ENCODE measurements at regions not wholly inside any gene's neighbourhood (a gene's known extent, or its start where the extent isn't known, plus 50 kb on each side); places are given as distances from the start of the nearest gene placed in this dataset.

- TF ChIP-seq BCL3 (IDR thresholded peaks at IDR 0.05; ENCODE audit: borderline replicate concordance, insufficient read depth, low read depth, low read length, poor library complexity, severe bottlenecking) = no peak
- TF ChIP-seq USF2 (IDR thresholded peaks at IDR 0.05; ENCODE audit: borderline replicate concordance, low read depth, low read length) = no peak
Measured at GRCh38 chr12:68092976-68093375, 66.6 kb downstream of the IFNG start (continued).

DNA sequence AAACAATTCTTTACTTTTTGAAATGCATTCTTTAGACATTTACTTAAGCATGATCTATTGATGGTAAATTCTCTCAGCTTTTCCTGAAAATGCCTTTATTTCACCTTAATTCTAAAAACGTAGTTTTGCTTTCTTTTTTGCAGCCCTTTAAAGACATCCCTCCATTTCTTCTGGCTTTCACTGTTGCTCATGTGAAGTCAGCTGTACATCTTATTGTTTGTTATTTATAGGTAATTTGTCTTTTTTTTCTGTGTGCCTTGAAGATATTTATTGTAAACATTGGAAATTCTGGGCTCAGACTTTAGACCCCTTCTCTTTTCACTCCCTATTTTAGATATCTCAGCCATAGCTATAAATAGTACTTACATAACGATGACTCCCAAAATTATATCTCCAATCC lies 70.4 kb downstream of the IFNG start:
- POLR2A ChIA-PET = no interaction called here
- no peak overlapping the region for H3K4me3 ChIP-seq
- TF ChIP-seq BACH1 (IDR thresholded peaks at IDR 0.05; ENCODE audit: borderline replicate concordance) (no peak), SP1 (IDR thresholded peaks at IDR 0.05; ENCODE audit: low read depth, low read length) (no peak), IRF3 (IDR thresholded peaks at IDR 0.05) (no peak), CBX5 (IDR thresholded peaks at IDR 0.05; ENCODE audit: low read depth) (0 out of 2 replicates have a peak, but pooled peaks have one; percentile 40)
- DNase-seq (ENCODE audit: low read depth, low spot score) (no peak), FAIRE-seq (no peak), ATAC-seq (no peak)
- H3K9ac ChIP-seq (ENCODE audit: control insufficient read depth, insufficient read depth, low read length) = no peak overlapping the region
- H3K27ac ChIP-seq (ENCODE audit: control insufficient read depth, insufficient read depth) = no peak overlapping the region
- SMC1A ChIA-PET (ENCODE audit: uncharacterized antibody, unreplicated experiment) = no interaction called here
- no peak overlapping the region for H3K4me2 ChIP-seq (ENCODE audit: control insufficient read depth, insufficient read depth)
- no TSS peak for BruUV-seq (replicated peaks)
- no peaks in the 10 kb centered on the region for H3K79me2 ChIP-seq (ENCODE audit: control insufficient read depth, insufficient read depth, low read length)
- in situ Hi-C loops (cut with MboI) (no loop called here), intact Hi-C loops (cut with micrococcal nuclease; ENCODE audit: unreplicated experiment) (no loop called here)
- WGBS (ENCODE audit: insufficient coverage, insufficient replicate concordance, low lambda C conversion rate, missing lambda C conversion rate) = 18% methylated on average over 2 of the region's 2 CpGs
- RAD21 ChIA-PET (ENCODE audit: unreplicated experiment) = no interaction called here
- H3K4me1 ChIP-seq (ENCODE audit: control insufficient read depth, insufficient read depth, low read length) = no peaks in the 10 kb centered on the region
- no peak overlapping the region for H2AFZ ChIP-seq (ENCODE audit: control insufficient read depth, low read depth, low read length)
- CTCF ChIA-PET = interaction anchor here (1.0 kb wide), 1 partner anchor 69 kb away, joined by 4 read pairs; no protein-coding TSS in a partner anchor
- no peaks in the 10 kb centered on the region for H4K20me1 ChIP-seq (ENCODE audit: control insufficient read depth, insufficient read depth)
- H3K9me3 ChIP-seq (replicated peaks; ENCODE audit: control insufficient read depth, insufficient read depth, low read length) = no peaks in the 10 kb centered on the region; the same call in 2 of the 3 replicates
- no peaks in the 10 kb centered on the region for H3K36me3 ChIP-seq (ENCODE audit: control insufficient read depth in 2 of 2, insufficient read depth in 2 of 2, low read length in 1 of 2)
- no peaks in the 10 kb centered on the region for H3K27me3 ChIP-seq (replicated peaks in 1 of 2; ENCODE audit: control insufficient read depth in 2 of 2, insufficient read depth in 2 of 2, low read length in 1 of 2)
